H1 (cell line): ENCODE measurements at regions not wholly inside any gene's neighbourhood (a gene's known extent, or its start where the extent isn't known, plus 50 kb on each side); places are given as distances from the start of the nearest gene placed in this dataset.

Experiments used
- CTCF ChIA-PET: fragments of 300-600 bp; sonication (Branson Sonifier 250); formaldehyde crosslinking; loops from one replicate; lab custom pipeline; 2021; ENCODE audit not compliant: partially characterized antibody; lab: Charles Lee
- POLR2A ChIA-PET: fragments of 300-600 bp; sonication (Branson Sonifier 250); formaldehyde crosslinking; loops from one replicate; lab custom pipeline; 2021; ENCODE audit warnings: inconsistent platforms; ENCODE audit not compliant: partially characterized antibody; lab: Charles Lee
- DNase-seq, 2 experiments: peaks; one replicate each; pipeline versions ENCODE4 v3.0.0 to v3.0.0-alpha.2; 2010 to 2022; ENCODE audit warnings: low spot score in 2 of 2, low read depth in 1 of 2, mixed read lengths in 1 of 2
- FAIRE-seq: peaks from 2 replicates; lab custom pipeline; 2011; peaks lifted over from hg19 to GRCh38; lab: Jason Lieb, UNC
- H2AFZ ChIP-seq: 2 replicates; pipeline ENCODE4 v1.8.1; 2012; ENCODE audit warnings: low read length, inconsistent platforms
- H2AK5ac ChIP-seq: 2 replicates; pipeline ENCODE4 v1.6.1; 2013; ENCODE audit warnings: low read depth, low read length
- H2BK120ac ChIP-seq: replicated peaks from 2 replicates; pipeline ENCODE3; 2013; ENCODE audit warnings: low read depth, low read length, inconsistent platforms
- H2BK12ac ChIP-seq: 2 replicates; pipeline ENCODE4 v1.6.1; 2013; ENCODE audit warnings: low read depth, low read length
- H2BK15ac ChIP-seq: 2 replicates; pipeline ENCODE4 v1.6.1; 2013; ENCODE audit warnings: low read length
- H2BK20ac ChIP-seq: 2 replicates; pipeline ENCODE4 v1.6.1; 2013; ENCODE audit warnings: low read length
- H2BK5ac ChIP-seq: 2 replicates; pipeline ENCODE4 v1.6.1; 2013; ENCODE audit warnings: low read depth, low read length
- H3K14ac ChIP-seq: 2 replicates; pipeline ENCODE4 v1.6.1; 2013; ENCODE audit warnings: inconsistent platforms; ENCODE audit not compliant: insufficient read length
- H3K18ac ChIP-seq: 2 replicates; pipeline ENCODE4 v1.6.1; 2013; ENCODE audit warnings: low read length; ENCODE audit errors: extremely low read depth
- H3K23ac ChIP-seq: 2 replicates; pipeline ENCODE4 v1.6.1; 2013; ENCODE audit warnings: inconsistent platforms; ENCODE audit not compliant: insufficient read length
- H3K23me2 ChIP-seq: 2 replicates; pipeline ENCODE4 v1.6.1; 2013; ENCODE audit warnings: low read depth, low read length
- H3K27ac ChIP-seq: 2 replicates; pipeline ENCODE4 v1.6.1; 2011; ENCODE audit warnings: low read depth, low read length, inconsistent platforms
- H3K27me3 ChIP-seq, 4 experiments: replicated peaks in 1 of 4; 1 replicate in 1 of 4; 2 replicates in 3 of 4; pipeline versions ENCODE4 v1.6.1 to v1.8.1; 2011 to 2013; ENCODE audit warnings: low read length in 3 of 4, mild to moderate bottlenecking in 3 of 4, inconsistent platforms in 2 of 4, mixed read lengths in 2 of 4, moderate library complexity in 1 of 4; ENCODE audit not compliant: control insufficient read depth in 3 of 4, insufficient read depth in 3 of 4; ENCODE audit errors: extremely low read depth in 1 of 4
- H3K36me3 ChIP-seq, 4 experiments: 2 replicates each; pipeline versions ENCODE4 v1.6.1 to v1.8.1; 2011 to 2013; ENCODE audit warnings: mild to moderate bottlenecking in 4 of 4, low read length in 3 of 4, moderate library complexity in 2 of 4, control low read depth in 1 of 4, inconsistent platforms in 1 of 4; ENCODE audit not compliant: insufficient read depth in 4 of 4, control insufficient read depth in 2 of 4
- H3K4ac ChIP-seq: replicated peaks from 2 replicates; pipeline ENCODE3; 2013; ENCODE audit warnings: low read length, low read depth, mixed read lengths, inconsistent platforms; ENCODE audit not compliant: insufficient read length
- H3K4me1 ChIP-seq, 4 experiments: replicated peaks in 1 of 4; 1 replicate in 1 of 4; 2 replicates in 3 of 4; pipeline versions ENCODE4 v1.6.1 to v1.8.1; 2011 to 2013; ENCODE audit warnings: low read length in 3 of 4, inconsistent platforms in 2 of 4, mixed read lengths in 1 of 4; ENCODE audit not compliant: insufficient read depth in 4 of 4, control insufficient read depth in 3 of 4
- H3K4me2 ChIP-seq, 2 experiments: 2 replicates each; pipeline versions ENCODE4 v1.6.1 to v1.8.1; 2011 to 2013; ENCODE audit warnings: low read depth in 2 of 2, low read length in 2 of 2, control low read depth in 1 of 2, inconsistent platforms in 1 of 2, mild to moderate bottlenecking in 1 of 2; ENCODE audit not compliant: insufficient read depth in 1 of 2
- H3K4me3 ChIP-seq, 4 experiments: fragments of 200-600, 300-600 bp in 1 of 4; sonication (generic), shearing (Covaris generic), sonication (Bioruptor Twin) in 1 of 4; 2 replicates each; pipeline versions ENCODE4 v1.5.1 to v1.8.1; 2011 to 2016; ENCODE audit warnings: low read length in 4 of 4, low read depth in 3 of 4, control low read depth in 2 of 4, inconsistent platforms in 2 of 4, mild to moderate bottlenecking in 2 of 4, mixed read lengths in 1 of 4, moderate library complexity in 1 of 4; ENCODE audit not compliant: insufficient read depth in 2 of 4; ENCODE audit errors: extremely low read depth in 1 of 4
- H3K56ac ChIP-seq: replicated peaks from 2 replicates; pipeline ENCODE3; 2013; ENCODE audit warnings: low read depth, mild to moderate bottlenecking, mixed read lengths, low read length, inconsistent platforms; ENCODE audit not compliant: insufficient read length
- H3K79me1 ChIP-seq: 2 replicates; pipeline ENCODE4 v1.6.1; 2013; ENCODE audit warnings: low read depth, low read length, control low read depth
- H3K79me2 ChIP-seq, 2 experiments: 2 replicates each; pipeline versions ENCODE4 v1.6.1 to v1.8.1; 2012 to 2013; ENCODE audit warnings: low read length in 2 of 2, mild to moderate bottlenecking in 2 of 2, inconsistent platforms in 1 of 2; ENCODE audit not compliant: insufficient read depth in 2 of 2, control insufficient read depth in 1 of 2
- H3K9ac ChIP-seq, 4 experiments: replicated peaks in 1 of 4; 1 replicate in 1 of 4; 2 replicates in 3 of 4; pipeline versions ENCODE4 v1.6.1 to v1.8.1; 2011 to 2013; ENCODE audit warnings: low read depth in 3 of 4, low read length in 3 of 4, control low read depth in 2 of 4, mild to moderate bottlenecking in 2 of 4, moderate library complexity in 2 of 4, inconsistent platforms in 1 of 4; ENCODE audit errors: extremely low read depth in 1 of 4
- H3K9me3 ChIP-seq, 2 experiments: 2 replicates each; pipeline versions ENCODE4 v1.6.1 to v1.8.1; 2012 to 2013; ENCODE audit warnings: mild to moderate bottlenecking in 2 of 2, moderate library complexity in 2 of 2, control low read depth in 1 of 2, inconsistent platforms in 1 of 2, low read depth in 1 of 2, low read length in 1 of 2, mixed read lengths in 1 of 2; ENCODE audit not compliant: insufficient read depth in 2 of 2
- H4K20me1 ChIP-seq, 2 experiments: replicated peaks in 1 of 2; 2 replicates each; pipeline versions ENCODE3 to v1.8.1; 2011 to 2013; ENCODE audit warnings: inconsistent platforms in 2 of 2, low read length in 2 of 2, mild to moderate bottlenecking in 1 of 2; ENCODE audit not compliant: insufficient read depth in 2 of 2, control insufficient read depth in 1 of 2
- H4K5ac ChIP-seq: 2 replicates; pipeline ENCODE4 v1.6.1; 2013; ENCODE audit warnings: low read length, low read depth, mixed read lengths, inconsistent platforms; ENCODE audit not compliant: insufficient read length
- H4K8ac ChIP-seq: 2 replicates; pipeline ENCODE4 v1.8.0; 2013; ENCODE audit warnings: mild to moderate bottlenecking, moderate library complexity, low read length, inconsistent platforms; ENCODE audit not compliant: insufficient read depth; ENCODE audit errors: extremely low read depth
- H4K91ac ChIP-seq: replicated peaks from 2 replicates; pipeline ENCODE3; 2013; ENCODE audit warnings: low read length, mixed read lengths, inconsistent platforms; ENCODE audit not compliant: insufficient read length
- CEBPB ChIP-seq: IDR thresholded peaks from 2 replicates; pipeline ENCODE4 v1.6.1; 2012; ENCODE audit warnings: low read depth, low read length
- CTBP2 ChIP-seq: IDR thresholded peaks from 2 replicates; pipeline ENCODE4 v1.7.0; 2011; ENCODE audit warnings: borderline replicate concordance, mild to moderate bottlenecking, moderate library complexity, mixed read lengths, low read length; ENCODE audit not compliant: insufficient read depth, insufficient read length
- EGR1 ChIP-seq: IDR thresholded peaks from 2 replicates; pipeline ENCODE4 v1.6.1; 2011; ENCODE audit warnings: low read depth, low read length, borderline replicate concordance
- FOSL1 ChIP-seq: IDR thresholded peaks from 2 replicates; pipeline ENCODE4 v1.6.1; 2011; ENCODE audit warnings: mild to moderate bottlenecking, low read depth, low read length, moderate library complexity; ENCODE audit not compliant: insufficient read depth
- GABPA ChIP-seq: IDR thresholded peaks from 2 replicates; pipeline ENCODE4 v1.6.1; 2011; ENCODE audit warnings: mild to moderate bottlenecking, low read length, moderate library complexity, borderline replicate concordance; ENCODE audit not compliant: insufficient read depth
- GTF2F1 ChIP-seq: IDR thresholded peaks from 2 replicates; pipeline ENCODE4 v1.6.1; 2012; ENCODE audit warnings: low read depth, low read length, improper control_type of control experiment, borderline replicate concordance
- HDAC6 ChIP-seq: IDR thresholded peaks from one replicate; pipeline ENCODE4 v1.7.1; 2012; ENCODE audit warnings: low read depth, mild to moderate bottlenecking, inconsistent platforms, low read length, moderate library complexity
- JUND ChIP-seq: IDR thresholded peaks from 2 replicates; pipeline ENCODE4 v1.6.1; 2011; ENCODE audit warnings: mild to moderate bottlenecking, improper control_type of control experiment, low read length
- RAD21 ChIP-seq, 2 experiments: IDR thresholded peaks in 1 of 2; conservative IDR thresholded peaks in 1 of 2; 2 replicates each; pipeline ENCODE4 v1.6.1; 2011; ENCODE audit warnings: low read depth in 2 of 2, low read length in 2 of 2, improper control_type of control experiment in 1 of 2, inconsistent platforms in 1 of 2, mild to moderate bottlenecking in 1 of 2, moderate library complexity in 1 of 2
- RFX5 ChIP-seq: IDR thresholded peaks from 2 replicates; pipeline ENCODE4 v1.6.1; 2011; ENCODE audit warnings: low read depth, low read length, improper control_type of control experiment, borderline replicate concordance
- RNF2 ChIP-seq: fragments of 200-900, 300-1000 bp; sonication (generic); IDR thresholded peaks from 2 replicates; pipeline ENCODE4 v1.7.1; 2016; ENCODE audit warnings: borderline replicate concordance, low read depth, mild to moderate bottlenecking, antibody characterized with exemption, low read length; ENCODE audit not compliant: poor library complexity, severe bottlenecking; ENCODE audit errors: missing control alignments
- SIX5 ChIP-seq: IDR thresholded peaks from 2 replicates; pipeline ENCODE4 v1.6.1; 2011; ENCODE audit warnings: mild to moderate bottlenecking, low read depth, low read length
- TAF1 ChIP-seq: IDR thresholded peaks from 2 replicates; pipeline ENCODE4 v1.6.1; 2011; ENCODE audit warnings: mild to moderate bottlenecking, low read depth, low read length
- WGBS, 2 experiments: shearing (Covaris generic) in 1 of 2; methylation state at CpG; one replicate each; pipeline versions ENCODE4 v1.1.6 to v1.1.7; 2013 to 2015; ENCODE audit warnings: low lambda C conversion rate in 2 of 2, mixed read lengths in 2 of 2, inconsistent platforms in 1 of 2, low coverage in 1 of 2, missing lambda C conversion rate in 1 of 2; ENCODE audit not compliant: insufficient replicate concordance in 2 of 2, insufficient coverage in 1 of 2, insufficient read length in 1 of 2; ENCODE audit errors: extremely low coverage in 1 of 2, missing lambda C conversion rate in 1 of 2; 5-methylcytosine and 5-hydroxymethylcytosine counted together
- TF ChIP-seq, protein P1 (sequence below): IDR thresholded peaks from 2 replicates; pipeline ENCODE4 v1.6.1; 2012; ENCODE audit warnings: inconsistent platforms

- Histone ChIP-seq H3K4ac (no peak overlapping the region), H4K20me1 (no peaks in the 10 kb centered on the region), H3K23me2 (no peaks in the 10 kb centered on the region), H3K18ac (no peak overlapping the region), H2BK5ac (no peak overlapping the region), H3K9ac (no peak overlapping the region), H3K4me1 (no peaks in the 10 kb centered on the region), H3K79me2 (no peaks in the 10 kb centered on the region), H2BK15ac (no peak overlapping the region), H3K36me3 (no peaks in the 10 kb centered on the region), H2AFZ (no peak overlapping the region), H3K14ac (no peak overlapping the region), H2BK20ac (no peak overlapping the region), H2AK5ac (no peak overlapping the region), H4K5ac (no peak overlapping the region), H3K4me2 (no peak overlapping the region), H3K27me3 (no peaks in the 10 kb centered on the region), H3K9me3 (no peaks in the 10 kb centered on the region), H3K79me1 (peaks cover 2% of the 10 kb centered on the region; the same call in 1 of the 2 replicates), H2BK12ac (no peak overlapping the region), H4K91ac (no peak overlapping the region), H3K27ac (no peak overlapping the region), H3K23ac (no peak overlapping the region), H3K56ac (no peak overlapping the region), H4K8ac (no peak overlapping the region), H2BK120ac (no peak overlapping the region), H3K4me3 (no peak overlapping the region)
- POLR2A ChIA-PET = no interaction called here
- FAIRE-seq (no peak), DNase-seq (no peak)
- TF ChIP-seq HDAC6 (no peak), FOSL1 (no peak), RNF2 (no peak), CTBP2 (no peak), TAF1 (no peak), GTF2F1 (no peak), SIX5 (no peak), EGR1 (no peak), CEBPB (no peak), RFX5 (no peak), JUND (no peak), GABPA (no peak), RAD21 (IDR thresholded peaks at IDR 0.05 in 1 of 2, conservative IDR thresholded peaks at IDR 0.05 in 1 of 2; ENCODE audit: low read depth in 2 of 2, low read length in 2 of 2) (no peak)
- TF ChIP-seq, protein P1, sequence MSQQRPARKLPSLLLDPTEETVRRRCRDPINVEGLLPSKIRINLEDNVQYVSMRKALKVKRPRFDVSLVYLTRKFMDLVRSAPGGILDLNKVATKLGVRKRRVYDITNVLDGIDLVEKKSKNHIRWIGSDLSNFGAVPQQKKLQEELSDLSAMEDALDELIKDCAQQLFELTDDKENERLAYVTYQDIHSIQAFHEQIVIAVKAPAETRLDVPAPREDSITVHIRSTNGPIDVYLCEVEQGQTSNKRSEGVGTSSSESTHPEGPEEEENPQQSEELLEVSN = no peak
- CTCF ChIA-PET = interaction anchor here (1.1 to 1.6 kb wide), 2 partner anchors 17 to 33 kb away, joined by 3 to 4 read pairs; no protein-coding TSS in a partner anchor
- 84% methylated on average over 2 of the region's 2 CpGs; no CpG with 5 or more reads in 1 of the 2 experiments for WGBS, 2 experiments
Observed at GRCh38 chr2:177088529-177088928, 124.1 kb upstream of the HNRNPA3 start.
